GM19238 (cell line): ENCODE measurements at regions not wholly inside any gene's neighbourhood (a gene's known extent, or its start where the extent isn't known, plus 50 kb on each side); places are given as distances from the start of the nearest gene placed in this dataset.
"Not testable (repeated sequence)": the region's sequence is repeated elsewhere in the genome, so short reads cannot be mapped to it uniquely, and the experiment has no call there.

Experiments
- DNase-seq: peaks from one replicate; pipeline ENCODE4 v3.0.0; 2011; ENCODE audit warnings: low spot score; ENCODE audit not compliant: insufficient read length

DNA sequence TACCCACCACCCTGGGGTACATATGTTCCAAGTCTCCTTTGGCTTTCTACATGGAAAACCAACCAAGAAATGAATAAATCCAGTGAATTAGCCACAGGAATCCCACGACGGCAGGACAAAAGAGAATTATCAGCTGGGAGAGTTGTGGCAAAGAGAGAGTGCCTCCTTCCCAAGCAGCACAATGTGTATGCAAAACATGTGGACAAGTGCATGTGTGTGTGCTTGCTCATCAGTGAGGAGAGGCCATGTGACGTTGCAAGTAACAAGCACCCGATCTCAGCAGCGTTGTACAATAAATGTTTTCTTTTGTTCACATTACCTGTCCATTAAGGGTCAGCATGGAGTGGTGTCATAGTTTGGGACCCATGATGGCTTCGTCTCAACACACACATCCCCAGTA is 50.0 kb upstream of the EMX2 start:
- no peak for DNase-seq

DNA sequence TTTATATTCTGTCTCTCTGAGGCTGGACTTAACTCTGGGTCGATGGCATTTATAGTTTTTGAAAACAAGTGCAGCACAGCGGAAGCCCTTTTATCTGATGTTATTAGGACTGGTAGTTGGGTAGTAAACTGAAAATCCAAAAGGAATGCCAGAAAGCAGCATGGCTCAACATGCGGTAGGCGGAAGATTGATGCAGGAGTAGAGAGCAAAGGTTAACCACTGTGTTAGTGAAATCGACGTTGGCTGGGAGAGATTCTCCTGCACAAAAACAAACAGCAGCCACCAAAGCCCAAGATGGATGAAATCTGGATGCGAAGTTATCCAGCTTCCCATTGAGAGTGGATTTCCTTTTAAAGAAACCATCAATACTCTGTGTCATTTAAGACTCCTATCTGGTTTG is 54.5 kb upstream of the EMX2 start:
- no peak for DNase-seq

DNA sequence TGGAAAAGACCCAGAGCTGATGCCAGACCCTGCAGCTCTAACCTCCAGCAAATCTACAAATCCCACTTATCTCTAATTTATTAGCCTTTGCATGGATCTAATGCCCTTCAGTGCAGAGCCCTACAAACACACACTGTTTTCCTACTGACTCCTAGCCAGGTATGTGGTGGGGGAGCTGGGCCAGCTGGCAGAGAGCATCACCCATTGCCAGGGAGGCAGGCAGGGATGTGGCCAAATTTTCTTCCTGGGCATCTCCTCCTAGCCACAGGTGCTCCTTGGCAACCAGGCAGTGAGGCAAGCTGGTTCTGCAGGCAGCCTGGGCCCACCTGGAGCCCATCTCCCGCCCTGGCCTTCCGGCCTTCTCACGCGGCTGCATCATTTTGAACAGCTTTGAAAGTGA is 55.9 kb upstream of the EMX2 start:
- no peak for DNase-seq

DNA sequence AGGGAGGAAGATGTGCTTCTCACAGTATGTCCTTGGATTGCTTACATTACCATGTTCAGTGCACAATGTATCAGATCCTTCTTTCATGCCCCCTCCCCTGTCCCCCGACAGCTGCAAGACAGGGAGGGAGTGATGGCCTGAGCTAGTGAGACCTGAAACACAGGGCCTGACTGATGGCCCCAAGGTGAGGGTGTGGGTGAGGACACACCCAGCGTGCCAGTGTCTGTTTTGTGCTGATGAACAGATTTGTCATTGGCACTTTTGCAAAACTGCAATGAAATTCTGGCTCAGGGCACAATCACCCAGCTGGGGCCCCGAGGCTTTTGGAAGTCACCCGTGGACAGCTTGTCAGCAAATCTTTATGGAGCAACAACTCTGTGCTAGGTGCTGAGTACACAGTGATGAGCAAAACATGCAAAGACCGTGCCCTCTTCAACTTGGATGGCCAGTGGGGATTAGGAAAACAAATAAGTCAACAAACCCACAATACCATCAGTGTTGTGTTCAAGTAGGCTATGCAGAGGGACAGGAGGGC is 59.4 kb upstream of the EMX2 start:
- no peak for DNase-seq

DNA sequence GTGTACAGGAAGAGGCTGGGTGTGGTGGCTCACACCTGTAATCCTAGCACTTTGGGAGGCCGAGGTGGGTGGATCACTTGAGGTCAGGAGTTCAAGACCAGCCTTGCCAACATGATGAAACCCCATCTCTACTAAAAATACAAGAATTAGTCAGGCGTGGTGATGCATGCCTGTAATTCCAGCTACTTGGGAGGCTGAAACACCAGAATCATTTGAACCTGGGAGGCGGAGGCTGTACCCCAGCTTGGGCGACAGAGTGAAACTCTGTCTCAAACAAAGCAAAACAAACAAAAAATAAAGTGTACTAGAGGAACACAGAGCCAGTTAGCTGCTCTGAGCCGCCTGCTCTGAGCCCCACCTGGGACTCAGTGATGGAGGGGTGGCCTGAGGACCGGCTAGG is 61.5 kb upstream of the EMX2 start:
- not testable (repeated sequence) for DNase-seq

DNA sequence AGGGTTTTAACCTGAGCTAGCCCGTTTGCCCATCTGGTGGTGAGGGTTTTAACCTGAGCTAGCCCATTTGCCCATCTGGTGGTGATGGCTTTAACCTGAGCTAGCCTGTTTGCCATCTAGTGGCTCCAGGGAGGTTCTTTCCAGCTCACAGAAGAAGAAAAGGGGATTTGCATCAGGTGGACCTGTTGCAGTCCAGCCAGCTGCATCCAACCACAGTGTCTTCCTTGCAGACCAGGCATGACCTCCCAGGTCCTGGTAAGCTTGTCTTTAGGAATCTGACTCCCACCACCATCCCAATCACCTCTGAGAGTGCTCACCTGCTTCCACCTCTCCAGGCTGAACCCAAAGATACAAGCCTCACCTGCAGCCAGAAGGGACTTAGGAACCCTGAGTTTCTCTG is 62.4 kb upstream of the EMX2 start:
- DNase-seq, result no peak

DNA sequence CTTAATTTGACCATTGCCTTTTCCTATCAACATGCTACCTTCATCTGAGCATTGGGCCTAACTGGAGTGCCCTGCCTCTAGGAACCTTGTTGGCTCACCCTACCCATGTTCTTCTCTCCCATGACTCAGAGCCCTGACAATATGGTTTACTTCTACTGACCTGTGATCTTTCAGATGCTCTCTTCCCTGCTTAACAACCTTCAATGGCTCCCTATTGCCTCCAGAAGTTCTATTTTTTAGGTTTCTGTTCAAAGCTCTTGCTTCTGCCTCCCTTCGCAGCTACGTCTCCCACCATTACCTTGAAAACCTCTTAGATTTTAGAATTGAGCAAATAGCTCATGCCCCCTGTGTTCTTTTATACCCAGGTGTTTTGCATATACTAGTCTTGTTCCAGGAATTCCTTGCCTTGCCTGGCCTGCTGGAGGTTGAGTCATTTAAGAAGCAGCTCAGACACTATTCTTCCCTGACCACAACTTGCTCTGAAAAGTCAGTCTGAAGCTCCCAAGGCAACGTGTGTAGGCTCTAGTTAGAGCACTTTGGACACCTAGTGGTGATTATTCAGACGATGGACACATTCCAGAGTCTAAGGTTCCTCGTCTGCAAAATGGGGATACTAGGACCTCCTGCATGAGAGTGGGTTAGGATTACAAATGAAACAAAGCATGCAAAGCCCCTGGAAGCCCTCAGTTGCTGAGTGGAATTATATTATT is 64.4 kb upstream of the EMX2 start:
- DNase-seq, result no peak

DNA sequence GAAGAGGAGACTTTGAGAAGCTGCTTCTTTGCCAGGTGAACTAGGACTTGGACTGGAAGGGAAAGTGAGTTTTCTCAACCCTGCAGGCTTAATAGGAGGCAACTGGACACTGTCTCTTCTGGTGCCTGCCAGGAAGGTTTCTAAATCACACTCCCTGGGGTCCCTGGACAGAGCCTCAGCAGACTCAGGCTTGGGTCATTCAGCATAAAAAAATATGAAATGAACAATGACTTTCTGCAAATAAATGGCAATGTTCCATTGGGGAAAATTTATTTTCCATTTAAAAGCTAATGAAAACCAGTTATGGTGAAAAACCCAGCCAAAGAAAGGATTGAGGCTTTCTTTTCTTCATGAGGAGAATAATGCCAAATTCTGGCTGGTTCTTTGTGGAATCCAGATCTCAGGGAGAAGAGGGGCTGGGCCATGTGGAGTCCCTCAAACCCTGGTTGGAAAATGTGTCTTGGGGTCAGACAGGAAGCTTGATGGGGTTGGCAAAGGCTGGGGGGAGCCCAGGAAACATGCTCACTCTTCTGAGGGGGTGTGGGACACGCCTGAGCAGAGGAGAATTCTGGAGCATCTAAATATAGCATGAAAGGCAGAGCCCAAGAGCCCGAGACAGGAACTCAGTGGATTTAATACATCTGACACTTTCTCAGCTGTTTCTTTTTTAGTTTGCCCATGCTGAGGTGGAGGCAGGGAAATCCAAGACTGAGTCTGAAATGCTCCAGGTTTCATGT is 65.2 kb upstream of the EMX2 start:
- DNase-seq, result no peak

DNA sequence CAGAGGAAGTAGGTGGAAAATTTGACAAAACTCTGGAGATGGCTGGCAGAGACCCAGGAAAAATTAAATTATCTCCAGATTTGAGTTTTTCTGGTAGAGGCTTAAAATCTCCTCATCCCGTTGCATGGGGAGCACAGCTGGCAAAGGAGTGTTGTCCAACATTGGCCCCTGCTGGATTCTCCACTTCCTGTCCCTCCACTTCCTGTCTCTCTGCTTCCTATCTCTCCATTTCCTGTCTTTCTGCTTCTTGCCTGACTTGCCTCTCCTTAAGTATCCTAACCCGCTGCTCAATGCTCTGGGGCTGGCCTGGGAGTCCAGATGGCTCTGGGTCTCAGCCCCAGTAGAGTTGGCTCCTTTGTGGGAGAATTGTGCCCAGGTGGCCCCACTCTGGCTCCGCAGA is 65.8 kb upstream of the EMX2 start:
- DNase-seq, result no peak

DNA sequence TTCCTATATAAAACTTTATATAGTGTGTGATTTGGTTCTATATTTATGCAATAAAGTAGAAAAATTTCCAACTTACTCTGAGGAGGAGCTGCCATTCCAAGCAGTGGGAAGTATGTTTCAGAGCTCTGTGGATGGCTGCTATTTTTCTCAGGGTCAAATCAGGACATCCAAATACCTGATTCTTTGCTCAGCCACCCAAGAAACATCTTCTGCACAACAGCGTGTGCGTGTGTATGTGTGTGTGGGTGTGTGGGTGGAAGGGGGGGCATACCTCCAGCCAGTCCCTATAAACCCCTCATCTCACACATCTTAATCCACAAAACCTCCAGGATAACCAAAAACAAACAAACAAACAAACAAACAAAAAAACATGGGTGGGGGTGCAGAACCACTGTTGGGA is 66.3 kb upstream of the EMX2 start:
- DNase-seq, result no peak

DNA sequence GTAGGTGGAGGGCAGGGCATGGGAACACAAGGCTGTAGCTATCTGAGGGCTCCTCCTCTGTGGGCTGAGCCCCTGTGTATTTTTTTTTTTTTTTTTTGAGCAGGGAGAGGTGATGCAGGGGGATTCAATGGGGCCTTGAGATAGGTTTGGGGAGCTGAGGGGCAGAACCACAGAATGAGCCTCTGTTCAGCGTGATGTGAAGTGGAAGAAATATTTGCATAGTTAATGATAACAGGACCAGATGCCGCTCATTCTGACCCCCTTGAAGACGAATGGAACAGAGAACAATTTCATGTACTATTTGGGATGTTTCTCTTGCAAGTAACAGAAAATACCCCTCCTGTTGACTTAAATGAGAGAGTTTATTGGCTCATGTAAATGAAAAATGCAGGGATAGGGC is 69.7 kb upstream of the EMX2 start:
- no peak for DNase-seq

DNA sequence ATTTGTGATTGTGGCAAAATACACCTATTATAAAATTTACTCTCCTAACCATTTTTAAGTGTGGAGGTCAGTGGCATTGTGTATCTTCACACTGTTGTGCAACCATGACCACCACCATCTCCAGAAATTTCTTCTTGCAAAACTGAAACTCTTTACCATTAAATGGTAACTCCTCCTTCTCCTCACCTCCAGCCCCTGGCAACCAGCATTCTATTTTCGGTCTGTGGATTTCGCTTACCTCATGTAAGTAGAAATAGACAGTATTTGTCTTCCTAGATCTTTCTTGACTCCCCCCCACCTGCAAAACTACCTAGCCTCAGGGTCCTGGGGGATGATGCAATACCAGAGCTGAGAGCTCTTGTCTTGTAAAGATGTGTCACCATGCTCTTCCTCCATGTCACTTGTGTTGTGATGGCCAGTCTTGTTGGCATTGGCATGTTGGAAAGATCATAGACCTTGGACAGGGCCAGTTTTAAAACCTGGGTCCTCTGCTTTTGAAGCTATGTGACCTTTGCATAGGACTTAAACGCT is 71.1 kb upstream of the EMX2 start:
- DNase-seq, result no peak

DNA sequence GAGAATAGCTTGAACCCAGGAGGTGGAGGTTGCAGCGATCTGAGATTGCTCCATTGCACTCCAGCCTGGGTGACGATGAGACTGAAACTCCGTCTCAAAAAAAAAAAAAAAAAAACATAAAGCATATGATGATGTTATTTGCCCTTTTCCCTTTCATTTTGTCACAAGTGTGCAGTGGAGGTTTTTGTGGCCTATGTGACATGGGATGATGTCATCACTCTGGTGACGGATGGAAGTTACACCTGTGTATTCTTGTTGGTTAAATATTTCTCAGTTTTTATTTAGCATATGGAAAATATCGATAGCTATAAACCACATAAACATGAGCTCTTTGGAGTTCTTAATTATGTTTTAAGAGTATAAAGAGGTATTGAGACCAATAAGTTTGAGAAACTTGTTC is 71.8 kb upstream of the EMX2 start:
- DNase-seq, result no peak

DNA sequence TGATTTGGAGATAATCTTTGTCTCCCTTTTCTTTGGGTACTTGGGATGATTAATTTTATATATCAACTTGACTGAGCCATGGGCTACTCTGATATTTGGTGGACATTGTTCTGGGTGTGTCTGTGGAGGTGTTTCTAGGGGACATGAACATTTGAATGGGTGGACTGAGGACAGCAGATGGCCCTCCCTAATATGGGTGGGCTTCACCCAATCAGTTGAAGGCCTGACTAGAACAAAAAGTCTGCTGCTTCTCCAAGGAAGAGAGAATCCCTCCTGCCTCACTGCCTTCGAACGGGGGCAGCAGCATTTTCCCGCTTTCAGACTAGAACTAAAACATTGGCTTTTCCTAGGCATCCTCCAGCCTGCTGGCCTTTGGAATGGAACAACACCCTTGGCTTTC is 73.9 kb upstream of the EMX2 start:
- no peak for DNase-seq

DNA sequence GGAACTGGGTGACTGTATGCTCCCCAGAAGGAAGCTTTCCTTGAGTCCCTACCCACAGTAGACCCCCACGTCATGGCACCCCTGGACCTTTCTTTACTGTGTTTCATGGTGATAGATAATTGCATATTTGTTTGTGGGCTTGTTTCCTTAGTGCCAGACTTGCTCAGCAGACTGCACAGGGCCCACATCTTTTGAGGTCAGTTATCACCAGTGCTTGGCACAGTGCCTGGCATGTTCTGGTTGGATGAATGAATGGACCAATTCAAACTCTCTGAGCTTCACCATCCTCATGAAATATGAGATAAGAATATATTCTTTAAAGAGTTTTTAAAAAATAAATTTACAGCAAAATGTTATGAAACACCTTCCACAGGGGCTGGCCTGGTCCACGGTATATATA is 78.4 kb upstream of the EMX2 start:
- DNase-seq, result no peak

DNA sequence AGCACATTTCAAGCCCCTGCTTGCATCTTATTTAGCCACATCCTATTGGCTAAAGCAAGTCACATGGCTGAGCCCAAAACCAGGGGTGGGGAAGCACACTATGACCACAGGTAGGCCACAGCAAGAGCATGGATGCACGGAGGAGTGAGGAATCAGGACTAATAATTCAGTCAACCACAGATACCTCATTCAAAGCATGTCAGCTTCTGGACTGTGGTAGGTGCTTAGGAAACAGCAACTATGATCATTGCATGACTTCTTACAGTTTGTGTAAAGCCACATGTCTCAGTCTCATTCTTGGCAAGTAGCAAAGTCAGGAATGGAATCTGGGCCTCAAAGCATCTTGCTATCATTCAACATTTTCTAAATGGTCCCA is 79.0 kb upstream of the EMX2 start:
- no peak for DNase-seq

DNA sequence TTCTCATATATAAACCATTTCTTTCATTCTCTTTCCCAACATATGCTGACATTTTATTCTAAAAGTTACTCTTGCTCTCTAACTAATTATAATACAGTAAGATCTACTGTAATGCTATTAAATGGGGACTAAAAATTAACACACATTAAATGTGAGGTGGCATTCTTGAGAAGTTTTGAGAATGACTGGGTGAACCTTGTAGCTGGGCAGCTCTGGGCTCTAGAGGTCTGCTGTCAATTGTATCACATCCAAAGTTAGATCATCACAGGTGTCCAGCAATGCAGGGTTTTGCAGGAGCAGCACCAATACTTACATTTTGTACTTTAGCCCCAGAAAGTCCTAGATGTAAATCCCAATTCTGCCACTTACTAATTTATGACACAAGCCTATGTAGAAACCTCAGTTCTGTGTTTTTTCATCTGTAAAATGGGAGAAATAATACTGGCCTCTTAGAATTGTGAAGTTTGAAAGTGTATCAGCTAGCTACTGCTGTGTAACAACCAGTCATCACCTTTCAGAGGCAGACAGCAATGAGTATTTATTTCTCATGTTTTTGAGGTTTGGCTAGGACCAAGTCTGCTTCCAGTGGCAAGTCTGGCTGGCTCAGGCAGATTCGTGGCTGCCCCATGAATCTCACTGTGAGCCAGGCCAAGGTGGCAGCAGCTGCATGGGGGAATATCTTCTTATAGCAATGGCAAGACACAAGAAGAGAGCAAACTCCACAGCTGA is 79.6 kb upstream of the EMX2 start:
- no peak for DNase-seq

DNA sequence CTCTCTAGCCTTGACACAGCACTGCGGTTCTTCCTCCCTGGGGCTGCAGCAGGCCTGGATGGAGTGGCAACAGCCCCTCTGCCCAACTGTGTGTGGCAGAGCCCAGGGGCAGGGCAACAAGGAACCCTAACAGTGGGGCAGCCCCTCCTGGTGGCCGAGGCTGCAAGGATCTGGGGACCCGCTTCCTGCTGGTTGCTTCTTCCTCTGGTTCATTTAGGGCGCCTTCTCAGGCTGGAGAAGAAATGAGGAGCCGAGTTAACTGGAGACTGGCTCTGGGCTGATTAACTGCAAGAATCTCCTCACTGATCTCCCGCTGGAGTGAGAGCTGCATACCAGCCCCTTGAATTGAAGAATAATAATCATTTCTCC is 80.1 kb upstream of the EMX2 start:
- no peak for DNase-seq

DNA sequence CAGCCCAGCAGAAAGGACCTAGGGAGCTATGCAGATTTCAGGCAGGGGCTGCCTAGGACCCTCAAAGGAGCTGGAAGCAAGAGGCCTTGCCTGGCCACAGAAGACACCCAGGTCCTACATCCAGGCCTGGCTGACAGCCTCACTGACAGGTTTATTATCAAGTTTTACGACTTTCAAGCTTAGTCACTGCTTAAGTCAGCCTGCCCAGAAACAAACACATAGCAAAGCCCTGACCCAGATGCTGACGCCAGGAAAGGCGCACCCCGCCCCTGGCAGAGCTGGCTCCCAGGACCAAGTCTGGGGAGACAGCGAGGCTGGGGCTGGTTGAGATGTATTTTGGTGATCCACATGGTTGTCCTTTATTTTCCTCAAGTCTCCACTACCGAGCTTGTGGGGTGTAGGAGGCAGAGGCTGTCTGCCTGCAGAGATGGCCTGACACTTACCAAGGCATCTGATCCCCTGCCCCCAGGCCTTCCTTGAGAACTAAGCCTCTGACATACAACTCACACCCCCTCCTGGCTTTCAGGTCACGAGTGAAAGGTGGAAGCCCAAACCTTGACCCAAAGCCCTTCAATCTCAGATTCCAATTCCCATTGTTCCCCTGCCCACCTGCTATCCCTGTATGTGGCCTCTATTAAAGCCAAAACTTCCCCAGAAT is 80.7 kb upstream of the EMX2 start:
- no peak for DNase-seq

DNA sequence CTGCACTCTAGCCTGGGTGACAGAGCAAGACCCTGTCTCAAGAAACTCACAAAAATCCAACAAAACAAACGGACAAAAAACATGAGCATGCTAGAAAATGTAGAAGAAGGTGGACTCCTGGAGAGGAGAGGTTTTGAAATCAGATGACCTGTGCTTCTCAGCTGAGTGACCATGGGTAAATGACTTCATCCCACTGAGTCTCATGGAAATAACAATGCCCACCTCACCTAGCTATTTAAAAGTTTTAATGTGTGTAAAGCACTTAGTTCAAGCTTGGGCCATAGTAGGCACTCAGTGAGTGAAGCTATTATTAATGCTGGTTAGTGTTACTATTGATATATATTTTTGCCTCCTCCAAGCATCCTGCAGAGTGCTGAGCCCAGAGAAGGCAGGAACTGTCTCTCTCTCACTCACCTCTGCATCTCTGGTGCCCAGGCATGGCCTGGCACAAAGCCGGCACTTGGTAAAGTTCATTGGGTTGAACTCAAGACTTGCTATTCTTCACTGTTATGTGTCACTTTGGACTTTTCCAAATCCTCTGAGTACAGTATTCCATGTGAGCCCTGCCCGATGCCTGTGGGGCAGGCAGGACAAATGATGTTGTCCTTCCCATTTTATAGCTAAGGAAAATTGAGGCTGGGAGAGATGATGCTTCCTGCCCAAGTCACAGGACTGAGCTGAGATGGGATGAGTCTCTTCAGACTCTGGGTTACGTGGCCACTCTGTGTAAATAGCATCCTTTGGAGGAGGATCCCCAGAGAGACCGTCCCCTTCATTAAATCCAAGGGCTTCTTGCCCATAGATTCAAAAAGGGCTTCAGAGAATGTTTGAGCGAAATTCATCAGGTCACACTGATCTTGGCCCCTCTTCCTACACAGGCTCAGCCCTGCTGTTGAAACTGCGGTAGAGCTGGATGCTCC is 81.4 kb upstream of the EMX2 start:
- no peak for DNase-seq

DNA sequence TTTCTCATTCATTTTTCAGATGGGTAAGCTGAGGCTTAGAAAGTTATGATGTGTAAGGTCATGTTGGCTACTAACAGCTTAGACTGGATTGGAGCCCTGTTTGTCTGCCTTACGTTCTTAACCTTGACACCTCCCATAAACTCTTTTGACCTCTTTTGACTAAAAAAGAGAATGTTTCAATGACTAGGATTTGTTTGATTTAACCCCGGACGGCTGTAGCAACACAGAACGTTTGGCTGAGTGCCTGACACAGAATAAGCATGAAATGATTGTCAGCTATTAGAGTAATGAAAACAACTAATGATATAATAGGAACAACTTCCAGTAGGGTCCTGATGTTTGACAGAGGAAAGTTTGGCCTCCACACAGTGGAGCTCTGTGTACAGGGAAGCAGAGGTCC is 83.3 kb upstream of the PDZD8 start:
- DNase-seq, result no peak
